Sigmoid colon (tissue), 6 donors: ENCODE measurements at regions not wholly inside any gene's neighbourhood (a gene's known extent, or its start where the extent isn't known, plus 50 kb on each side); places are given as distances from the start of the nearest gene placed in this dataset.

Experiments used
- DNase-seq: peaks from one replicate; pipeline ENCODE4 v3.0.0-alpha.2; 2019
- H3K27ac ChIP-seq, 4 donors: fragments of 200-600 bp; sonication (generic); one replicate each; pipeline ENCODE4 v1.5.1; 2016 to 2019; ENCODE audit warnings: mild to moderate bottlenecking in 1 of 4
- H3K27me3 ChIP-seq, 3 donors: fragments of 200-600 bp; sonication (generic); one replicate each; pipeline ENCODE4 v1.5.1; 2019; ENCODE audit warnings: mild to moderate bottlenecking in 1 of 3
- H3K36me3 ChIP-seq, 4 donors: fragments of 200-600 bp; sonication (generic); one replicate each; pipeline ENCODE4 v1.5.1; 2016 to 2019
- H3K4me1 ChIP-seq, 4 donors: fragments of 200-600 bp; sonication (generic); one replicate each; pipeline ENCODE4 v1.5.1; 2017 to 2019
- H3K4me3 ChIP-seq, 4 donors: fragments of 200-600 bp; sonication (generic); one replicate each; pipeline ENCODE4 v1.5.1; 2017 to 2019; ENCODE audit warnings: mild to moderate bottlenecking in 2 of 4, moderate library complexity in 1 of 4
- H3K9me3 ChIP-seq, 4 donors: fragments of 200-600 bp in 3 of 4; sonication (generic) in 3 of 4; one replicate each; pipeline versions ENCODE4 v1.5.1 to v1.6.1; 2013 to 2019
- CTCF ChIP-seq, 4 experiments: fragments of 450-650 bp in 3 of 4; fragments of 200-600 bp in 1 of 4; IDR thresholded peaks; one replicate each; pipeline ENCODE4 v1.5.1; 2016 to 2019; ENCODE audit warnings: antibody characterized with exemption in 4 of 4, mild to moderate bottlenecking in 3 of 4, moderate library complexity in 2 of 4
- EP300 ChIP-seq, 4 donors: sonication (generic); formaldehyde crosslinking; IDR thresholded peaks; one replicate each; pipeline ENCODE4 v1.6.1; 2017; ENCODE audit warnings: antibody characterized with exemption in 4 of 4
- POLR2A ChIP-seq, 2 donors: fragments of 450-650 bp; IDR thresholded peaks; one replicate each; pipeline ENCODE4 v1.6.1; 2016; ENCODE audit warnings: antibody characterized with exemption in 2 of 2, mild to moderate bottlenecking in 2 of 2, moderate library complexity in 2 of 2
- POLR2AphosphoS5 ChIP-seq, 4 donors: sonication (generic); formaldehyde crosslinking; IDR thresholded peaks; one replicate each; pipeline ENCODE4 v1.6.1; 2017; ENCODE audit warnings: antibody characterized with exemption in 4 of 4
- WGBS, 2 donors: extraction: QIAGEN DNeasy Blood & Tissue Kit; methylation state at CpG; one replicate each; pipeline ENCODE4 v1.1.7; 2013; 5-methylcytosine and 5-hydroxymethylcytosine counted together
- intact Hi-C: fragments of 100-400 bp; cut with DNase I; formaldehyde crosslinking; loops from one replicate; pipeline ENCODE4 v1.15.1; 2023
- donor health status: healthy with polysubstance abuse.
- donor health status: healthy.

- Histone ChIP-seq H3K4me3 (no peak overlapping the region), H3K4me1 (no peaks in the 10 kb centered on the region), H3K36me3 (no peaks in the 10 kb centered on the region), H3K9me3 (no peaks in the 10 kb centered on the region), H3K27ac (no peak overlapping the region), H3K27me3 (no peaks in the 10 kb centered on the region)
- no peak for DNase-seq
- TF ChIP-seq EP300 (IDR thresholded peaks at IDR 0.05): no peak
- TF ChIP-seq POLR2AphosphoS5 (IDR thresholded peaks at IDR 0.05): no peak
- TF ChIP-seq POLR2A (IDR thresholded peaks at IDR 0.05): no peak
- no peak for TF ChIP-seq CTCF (IDR thresholded peaks at IDR 0.05)
- intact Hi-C loops: no loop called here
- WGBS, 2 donors: 42 to 68% methylated on average over 3 of the region's 3 CpGs
Measured at GRCh38 chr20:20931024-20931423, 175.1 kb downstream of the LINC00237 start.

DNA sequence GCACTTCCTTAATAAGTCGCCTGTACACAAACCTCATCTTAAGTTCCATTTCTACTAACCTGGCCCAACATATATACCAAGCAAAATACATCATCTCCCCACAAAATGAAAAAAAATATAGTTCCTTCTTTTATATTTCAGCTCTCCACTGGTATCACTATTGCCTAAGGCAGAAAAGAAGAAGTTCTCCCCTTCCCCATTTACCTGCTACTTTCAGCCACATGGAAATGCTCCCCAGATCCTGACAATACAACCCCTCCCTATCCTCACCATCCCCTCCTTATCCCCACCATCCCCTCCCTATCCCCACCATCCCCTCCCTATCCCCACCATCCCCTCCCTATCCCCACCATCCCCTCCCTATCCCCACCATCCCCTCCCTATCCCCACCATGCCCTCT is 175.7 kb downstream of the LINC00237 start:
- Histone ChIP-seq H3K4me1 (no peaks in the 10 kb centered on the region), H3K9me3 (no peaks in the 10 kb centered on the region), H3K4me3 (no peak overlapping the region), H3K27ac (no peak overlapping the region), H3K27me3 (no peaks in the 10 kb centered on the region), H3K36me3 (no peaks in the 10 kb centered on the region)
- intact Hi-C loops: no loop called here
- DNase-seq: no peak
- 71 to 89% methylated on average over 1 of the region's 1 CpG for WGBS, 2 donors
- no peak for TF ChIP-seq POLR2AphosphoS5 (IDR thresholded peaks at IDR 0.05)
- TF ChIP-seq POLR2A (IDR thresholded peaks at IDR 0.05): no peak
- no peak for TF ChIP-seq EP300 (IDR thresholded peaks at IDR 0.05)
- no peak for TF ChIP-seq CTCF (IDR thresholded peaks at IDR 0.05)

- H3K4me3 ChIP-seq: no peak overlapping the region
- no peaks in the 10 kb centered on the region for H3K36me3 ChIP-seq
- WGBS, 2 donors: 48 to 60% methylated on average over 5 of the region's 5 CpGs
- intact Hi-C loops: no loop called here
- TF ChIP-seq POLR2A (IDR thresholded peaks at IDR 0.05): no peak
- TF ChIP-seq EP300 (IDR thresholded peaks at IDR 0.05): no peak
- TF ChIP-seq CTCF (IDR thresholded peaks at IDR 0.05): no peak
- no peak for TF ChIP-seq POLR2AphosphoS5 (IDR thresholded peaks at IDR 0.05)
- no peaks in the 10 kb centered on the region for H3K4me1 ChIP-seq
- no peak overlapping the region for H3K27ac ChIP-seq
- no peaks in the 10 kb centered on the region for H3K27me3 ChIP-seq
- no peak for DNase-seq
- no peaks in the 10 kb centered on the region for H3K9me3 ChIP-seq
Measured at GRCh38 chr20:20929341-20929740, 176.8 kb downstream of the LINC00237 start.

- Histone ChIP-seq H3K36me3 (no peaks in the 10 kb centered on the region), H3K27ac (no peak overlapping the region), H3K4me1 (no peaks in the 10 kb centered on the region), H3K9me3 (no peaks in the 10 kb centered on the region), H3K27me3 (no peaks in the 10 kb centered on the region), H3K4me3 (no peak overlapping the region)
- TF ChIP-seq POLR2AphosphoS5 (IDR thresholded peaks at IDR 0.05) (no peak), POLR2A (IDR thresholded peaks at IDR 0.05) (no peak), EP300 (IDR thresholded peaks at IDR 0.05) (no peak), CTCF (IDR thresholded peaks at IDR 0.05) (no peak)
- 55 to 73% methylated on average over 8 of the region's 8 CpGs for WGBS, 2 donors
- intact Hi-C loops: no loop called here
- DNase-seq: no peak
Measured at GRCh38 chr20:20926222-20926905, 179.8 kb downstream of the LINC00237 start.

GRCh38 chr20:20920433-20920832 is 185.7 kb downstream of the LINC00237 start:
- intact Hi-C loops: no loop called here
- WGBS, 2 donors: 42 to 74% methylated on average over 5 of the region's 5 CpGs
- Histone ChIP-seq H3K9me3 (peaks cover 0 to 5% (median 2%) of the 10 kb centered on the region in 4 donors), H3K36me3 (no peaks in the 10 kb centered on the region), H3K27ac (no peak overlapping the region), H3K4me1 (no peaks in the 10 kb centered on the region), H3K27me3 (no peaks in the 10 kb centered on the region), H3K4me3 (no peak overlapping the region)
- TF ChIP-seq CTCF (IDR thresholded peaks at IDR 0.05) (no peak), EP300 (IDR thresholded peaks at IDR 0.05) (no peak), POLR2A (IDR thresholded peaks at IDR 0.05) (no peak), POLR2AphosphoS5 (IDR thresholded peaks at IDR 0.05) (no peak)
- DNase-seq: no peak
